IMR-90 (cell line): ENCODE measurements at regions not wholly inside any gene's neighbourhood (a gene's known extent, or its start where the extent isn't known, plus 50 kb on each side); places are given as distances from the start of the nearest gene placed in this dataset.

Source experiments
- ATAC-seq: fragments of 200-7000 bp; cut with Tn5 transposase; 2 replicates; pipeline ENCODE4 v1.9.1; 2020; ENCODE audit warnings: low read depth, mild to moderate bottlenecking, moderate library complexity
- BruUV-seq: library from RNA; stranded (reverse); fragments of 400-500 nt; replicated peaks from 2 replicates; lab custom pipeline; 2021; lab: Mats Ljungman, UMichigan
- CTCF ChIA-PET: fragments of 300-600 bp; formaldehyde crosslinking; extraction: SDS; loops from one replicate; lab custom pipeline; 2021; ENCODE audit warnings: antibody characterized with exemption; lab: Yijun Ruan, JAX
- POLR2A ChIA-PET: fragments of 300-600 bp; sonication (Branson Sonifier 250); formaldehyde crosslinking; loops from one replicate; lab custom pipeline; 2022; ENCODE audit warnings: antibody characterized with exemption; ENCODE audit not compliant: unreplicated experiment; lab: Charles Lee
- DNase-seq: peaks from one replicate; pipeline ENCODE4 v3.0.0; 2013
- H2AFZ ChIP-seq: replicated peaks from 2 replicates; pipeline ENCODE3; 2013; ENCODE audit warnings: low read length, mild to moderate bottlenecking; ENCODE audit not compliant: poor library complexity
- H2AK5ac ChIP-seq: 2 replicates; pipeline ENCODE4 v1.6.1; 2013; ENCODE audit warnings: low read depth, low read length, inconsistent platforms
- H2AK9ac ChIP-seq: replicated peaks from 2 replicates; pipeline ENCODE3; 2013; ENCODE audit warnings: mild to moderate bottlenecking, low read depth, low read length, moderate library complexity; ENCODE audit not compliant: poor library complexity
- H2BK120ac ChIP-seq: 2 replicates; pipeline ENCODE4 v1.6.1; 2013; ENCODE audit warnings: low read depth, low read length, inconsistent platforms
- H2BK15ac ChIP-seq: 3 replicates; pipeline ENCODE4 v1.6.1; 2013; ENCODE audit warnings: low read depth, low read length, inconsistent platforms
- H2BK20ac ChIP-seq: 2 replicates; pipeline ENCODE4 v1.6.1; 2013; ENCODE audit warnings: low read depth, mild to moderate bottlenecking, inconsistent platforms, low read length, moderate library complexity
- H2BK5ac ChIP-seq: 2 replicates; pipeline ENCODE4 v1.6.1; 2013; ENCODE audit warnings: mild to moderate bottlenecking, low read depth, low read length, inconsistent platforms; ENCODE audit not compliant: poor library complexity, severe bottlenecking
- H3K14ac ChIP-seq: replicated peaks from 2 replicates; pipeline ENCODE4 v1.6.1; 2013; ENCODE audit warnings: low read depth, low read length, inconsistent platforms
- H3K18ac ChIP-seq: 2 replicates; pipeline ENCODE4 v1.6.1; 2013; ENCODE audit warnings: low read depth, low read length, control low read depth
- H3K23ac ChIP-seq: 2 replicates; pipeline ENCODE4 v1.6.1; 2013; ENCODE audit warnings: low read depth, low read length, inconsistent platforms
- H3K27ac ChIP-seq: 2 replicates; pipeline ENCODE4 v1.5.1; 2013; ENCODE audit warnings: mild to moderate bottlenecking, control low read depth, low read length; ENCODE audit not compliant: insufficient read depth
- H3K27me3 ChIP-seq: 2 replicates; pipeline ENCODE4 v1.6.1; 2013; ENCODE audit warnings: low read length; ENCODE audit not compliant: control insufficient read depth, insufficient read depth
- H3K36me3 ChIP-seq: 2 replicates; pipeline ENCODE4 v1.6.1; 2013; ENCODE audit warnings: low read length, mixed read lengths; ENCODE audit not compliant: control insufficient read depth, insufficient read depth
- H3K4ac ChIP-seq: 2 replicates; pipeline ENCODE4 v1.6.1; 2013; ENCODE audit warnings: low read depth, low read length, inconsistent platforms
- H3K4me1 ChIP-seq: 2 replicates; pipeline ENCODE4 v1.6.1; 2013; ENCODE audit warnings: low read length, mixed read lengths; ENCODE audit not compliant: control insufficient read depth, insufficient read depth
- H3K4me2 ChIP-seq: 2 replicates; pipeline ENCODE4 v1.6.1; 2013; ENCODE audit warnings: low read depth, mild to moderate bottlenecking, control low read depth, low read length, moderate library complexity
- H3K4me3 ChIP-seq: 2 replicates; pipeline ENCODE4 v1.5.1; 2013; ENCODE audit warnings: low read depth, mild to moderate bottlenecking, control low read depth, low read length, moderate library complexity; ENCODE audit not compliant: insufficient read depth
- H3K56ac ChIP-seq: 2 replicates; pipeline ENCODE4 v1.6.1; 2013; ENCODE audit warnings: low read length, inconsistent platforms; ENCODE audit not compliant: insufficient read depth; ENCODE audit errors: extremely low read depth
- H3K79me1 ChIP-seq, 2 experiments: 2 replicates each; pipeline ENCODE4 v1.6.1; 2013; ENCODE audit warnings: low read length in 2 of 2, inconsistent platforms in 1 of 2, low read depth in 1 of 2
- H3K9ac ChIP-seq: 2 replicates; pipeline ENCODE4 v1.6.1; 2013; ENCODE audit warnings: low read depth, low read length, control low read depth
- H3K9me1 ChIP-seq: 2 replicates; pipeline ENCODE4 v1.6.1; 2013; ENCODE audit warnings: low read length, inconsistent platforms; ENCODE audit not compliant: insufficient read depth
- H3K9me3 ChIP-seq: 2 replicates; pipeline ENCODE4 v1.6.1; 2013; ENCODE audit warnings: low read length; ENCODE audit not compliant: control insufficient read depth, insufficient read depth
- H4K20me1 ChIP-seq: 2 replicates; pipeline ENCODE4 v1.6.1; 2013; ENCODE audit warnings: low read length, inconsistent platforms; ENCODE audit not compliant: insufficient read depth
- H4K5ac ChIP-seq: 2 replicates; pipeline ENCODE4 v1.6.1; 2013; ENCODE audit warnings: mild to moderate bottlenecking, low read depth, low read length, control low read depth
- H4K8ac ChIP-seq, 2 experiments: 2 replicates each; pipeline ENCODE4 v1.6.1; 2013; ENCODE audit warnings: low read depth in 2 of 2, low read length in 2 of 2, control low read depth in 1 of 2, inconsistent platforms in 1 of 2
- H4K91ac ChIP-seq: 2 replicates; pipeline ENCODE4 v1.6.1; 2013; ENCODE audit warnings: low read depth, low read length, inconsistent platforms; ENCODE audit not compliant: insufficient read depth
- BHLHE40 ChIP-seq: fragments of 150-350 bp; IDR thresholded peaks from 2 replicates; pipeline ENCODE4 v1.6.1; 2016; ENCODE audit warnings: mild to moderate bottlenecking, low read depth, low read length
- CEBPB ChIP-seq: IDR thresholded peaks from 2 replicates; pipeline ENCODE4 v1.6.1; 2012; ENCODE audit warnings: low read depth, low read length, improper control_type of control experiment
- CHD1 ChIP-seq: IDR thresholded peaks from 2 replicates; pipeline ENCODE4 v1.6.1; 2012; ENCODE audit warnings: low read depth, low read length, improper control_type of control experiment
- CTCF ChIP-seq: conservative IDR thresholded peaks from 2 replicates; pipeline ENCODE4 v1.5.1; 2012; ENCODE audit warnings: mild to moderate bottlenecking, low read depth, low read length, improper control_type of control experiment
- ELK1 ChIP-seq: fragments of 150-350 bp; IDR thresholded peaks from 2 replicates; pipeline ENCODE4 v1.6.1; 2016; ENCODE audit warnings: low read depth, mild to moderate bottlenecking, low read length, moderate library complexity, borderline replicate concordance
- FOS ChIP-seq: fragments of 150-350 bp; IDR thresholded peaks from 2 replicates; pipeline ENCODE4 v1.6.1; 2016; ENCODE audit warnings: low read depth, low read length
- MAFK ChIP-seq: IDR thresholded peaks from 2 replicates; pipeline ENCODE4 v1.6.1; 2012; ENCODE audit warnings: low read depth, low read length, improper control_type of control experiment
- MAZ ChIP-seq: IDR thresholded peaks from 2 replicates; pipeline ENCODE4 v1.6.1; 2012; ENCODE audit warnings: low read depth, mild to moderate bottlenecking, low read length, improper control_type of control experiment, moderate library complexity, borderline replicate concordance
- MXI1 ChIP-seq: IDR thresholded peaks from 2 replicates; pipeline ENCODE4 v1.6.1; 2012; ENCODE audit warnings: low read depth, mild to moderate bottlenecking, low read length, moderate library complexity, borderline replicate concordance
- NFE2L2 ChIP-seq: fragments of 150-350 bp; IDR thresholded peaks from 2 replicates; pipeline ENCODE4 v1.6.1; 2016; ENCODE audit warnings: low read depth, mild to moderate bottlenecking, low read length
- POLR2A ChIP-seq: IDR thresholded peaks from 2 replicates; pipeline ENCODE4 v1.6.1; 2012; ENCODE audit warnings: mild to moderate bottlenecking, low read depth, low read length
- RAD21 ChIP-seq: IDR thresholded peaks from 2 replicates; pipeline ENCODE4 v1.6.1; 2012; ENCODE audit warnings: low read length, improper control_type of control experiment
- RCOR1 ChIP-seq: IDR thresholded peaks from 2 replicates; pipeline ENCODE4 v1.6.1; 2012; ENCODE audit warnings: mild to moderate bottlenecking, low read length, improper control_type of control experiment; ENCODE audit not compliant: insufficient replicate concordance
- RFX5 ChIP-seq: IDR thresholded peaks from 2 replicates; pipeline ENCODE4 v1.8.0; 2012; ENCODE audit warnings: low read depth, mild to moderate bottlenecking, low read length, moderate library complexity
- SMC3 ChIP-seq: fragments of 150-350 bp; IDR thresholded peaks from 2 replicates; pipeline ENCODE4 v1.6.1; 2016; ENCODE audit warnings: low read depth, mild to moderate bottlenecking, antibody characterized with exemption, low read length, moderate library complexity
- USF2 ChIP-seq: fragments of 150-350 bp; IDR thresholded peaks from 2 replicates; pipeline ENCODE4 v1.6.1; 2017; ENCODE audit warnings: mild to moderate bottlenecking, antibody characterized with exemption, low read length, low read depth
- WGBS, 2 experiments: methylation state at CpG; one replicate each; pipeline versions ENCODE4 v1.1.5 to v1.1.7; 2013; ENCODE audit warnings: missing lambda C conversion rate in 2 of 2; ENCODE audit not compliant: insufficient read length in 1 of 2; ENCODE audit errors: extremely low coverage in 2 of 2; 5-methylcytosine and 5-hydroxymethylcytosine counted together
- dilution Hi-C: fragments of 300-500 bp; cut with HindIII; formaldehyde crosslinking; loops from one replicate; pipeline ENCODE4 v1.14.3; 2018; ENCODE audit warnings: low sequenced_read_pairs; ENCODE audit not compliant: unreplicated experiment
- in situ Hi-C: fragments of 300-500 bp; cut with MboI; formaldehyde crosslinking; loops from 3 replicates; pipeline ENCODE4 v1.14.3; 2019; ENCODE audit warnings: low sequenced_read_pairs, inconsistent platforms, mixed read lengths
- intact Hi-C: fragments of 100-400 bp; cut with micrococcal nuclease; formaldehyde crosslinking; loops from 2 replicates; pipeline ENCODE4 v1.10.0; 2022

GRCh38 chr1:47592296-47593012, 154.6 kb downstream of the FOXD2 start:
- H3K9me3 ChIP-seq = no peaks in the 10 kb centered on the region
- dilution Hi-C loops (no loop called here), intact Hi-C loops (no loop called here), in situ Hi-C loops (no loop called here)
- no peak overlapping the region for H3K14ac ChIP-seq
- H3K4me2 ChIP-seq = no peak overlapping the region
- H2AK5ac ChIP-seq = no peak overlapping the region
- H3K36me3 ChIP-seq = no peaks in the 10 kb centered on the region
- no peak overlapping the region for H2BK20ac ChIP-seq
- H4K91ac ChIP-seq = no peak overlapping the region
- H4K20me1 ChIP-seq = no peaks in the 10 kb centered on the region
- H3K4me1 ChIP-seq = no peaks in the 10 kb centered on the region
- no peak overlapping the region for H3K9ac ChIP-seq
- no peak overlapping the region for H3K4ac ChIP-seq
- no peak overlapping the region for H3K23ac ChIP-seq
- no peak overlapping the region for H2AFZ ChIP-seq
- no peak overlapping the region for H4K5ac ChIP-seq
- no peak overlapping the region for H4K8ac ChIP-seq
- H3K18ac ChIP-seq = no peak overlapping the region
- no peak overlapping the region for H2AK9ac ChIP-seq
- BruUV-seq = no TSS peak
- H3K79me1 ChIP-seq = no peaks in the 10 kb centered on the region
- no peak for DNase-seq
- H2BK5ac ChIP-seq = no peak overlapping the region
- ATAC-seq = no peak
- no peak overlapping the region for H3K27ac ChIP-seq
- CTCF ChIA-PET = no interaction called here
- 81% methylated on average over 9 of the region's 15 CpGs; no CpG with 5 or more reads in 1 of the 2 experiments for WGBS, 2 experiments
- H3K9me1 ChIP-seq = no peaks in the 10 kb centered on the region
- TF ChIP-seq USF2 (no peak), RCOR1 (no peak), NFE2L2 (no peak), RAD21 (no peak), CHD1 (no peak), ELK1 (no peak), MAZ (no peak), POLR2A (no peak), CTCF (no peak), RFX5 (no peak), SMC3 (no peak), FOS (no peak), BHLHE40 (no peak), MAFK (no peak), CEBPB (no peak), MXI1 (no peak)
- no peak overlapping the region for H2BK120ac ChIP-seq
- POLR2A ChIA-PET = no interaction called here
- no peak overlapping the region for H2BK15ac ChIP-seq
- H3K27me3 ChIP-seq = peaks cover 11% of the 10 kb centered on the region; the same call in 1 of the 2 replicates
- no peak overlapping the region for H3K4me3 ChIP-seq
- H3K56ac ChIP-seq = no peak overlapping the region
